Gastrocnemius medialis (tissue), 4 donors: ENCODE measurements at regions not wholly inside any gene's neighbourhood (a gene's known extent, or its start where the extent isn't known, plus 50 kb on each side); places are given as distances from the start of the nearest gene placed in this dataset.

ENCODE experiments used
- ATAC-seq, 2 donors: fragments of 150-250 bp; one replicate each; pipeline ENCODE4 v1.9.1; 2016
- DNase-seq, 2 donors: peaks; one replicate each; pipeline ENCODE4 v3.0.0-alpha.2; 2019
- H3K27ac ChIP-seq, 4 donors: fragments of 200-600 bp; sonication (generic); 1 replicate in 1 of 4; 2 replicates in 3 of 4; pipeline ENCODE4 v1.5.1; 2016 to 2018; ENCODE audit warnings: mild to moderate bottlenecking in 2 of 4, moderate library complexity in 1 of 4
- H3K27me3 ChIP-seq, 3 donors: fragments of 200-600 bp; sonication (generic) in 2 of 3; 1 replicate in 1 of 3; 2 replicates in 2 of 3; pipeline versions ENCODE4 v1.5.1 to v1.6.0; 2016 to 2019; ENCODE audit warnings: mild to moderate bottlenecking in 1 of 3, moderate library complexity in 1 of 3
- H3K36me3 ChIP-seq, 2 donors: fragments of 200-600 bp; sonication (generic) in 1 of 2; one replicate each; pipeline ENCODE4 v1.5.1; 2017 to 2018
- H3K4me1 ChIP-seq, 2 donors: fragments of 200-600 bp; sonication (generic) in 1 of 2; one replicate each; pipeline ENCODE4 v1.5.1; 2016 to 2017; ENCODE audit warnings: mild to moderate bottlenecking in 2 of 2
- H3K4me3 ChIP-seq, 4 donors: fragments of 200-600 bp; sonication (generic) in 3 of 4; 1 replicate in 1 of 4; 2 replicates in 3 of 4; pipeline ENCODE4 v1.5.1; 2016 to 2019; ENCODE audit warnings: mild to moderate bottlenecking in 2 of 4
- H3K9me3 ChIP-seq, 3 donors: fragments of 200-600 bp; sonication (generic) in 2 of 3; 1 replicate in 1 of 3; 2 replicates in 2 of 3; pipeline ENCODE4 v1.5.1; 2016 to 2019
- POLR2A ChIP-seq, 2 donors: fragments of 450-650 bp; IDR thresholded peaks; one replicate each; pipeline ENCODE4 v1.6.1; 2017; ENCODE audit warnings: antibody characterized with exemption in 2 of 2, mild to moderate bottlenecking in 2 of 2, moderate library complexity in 2 of 2
- in situ Hi-C, 4 donors: fragments of 200-750 bp; cut with MboI; loops; one replicate each; pipeline versions ENCODE4 v1.15.0 to v1.8.0; 2017; ENCODE audit warnings: low sequenced_read_pairs in 4 of 4
- intact Hi-C: fragments of 100-400 bp; cut with DNase I; formaldehyde crosslinking; loops from one replicate; pipeline ENCODE4 v1.15.1; 2023; ENCODE audit warnings: low total_unique reads
- TF ChIP-seq, protein P1 (sequence below), 5 experiments: fragments of 450-650 bp in 3 of 5; fragments of 200-600 bp in 2 of 5; sonication (generic) in 2 of 5; IDR thresholded peaks in 4 of 5; conservative IDR thresholded peaks in 1 of 5; 1 replicate in 4 of 5; 2 replicates in 1 of 5; pipeline ENCODE4 v1.5.1; 2016 to 2019; ENCODE audit warnings: antibody characterized with exemption in 5 of 5, mild to moderate bottlenecking in 3 of 5, moderate library complexity in 3 of 5

DNA sequence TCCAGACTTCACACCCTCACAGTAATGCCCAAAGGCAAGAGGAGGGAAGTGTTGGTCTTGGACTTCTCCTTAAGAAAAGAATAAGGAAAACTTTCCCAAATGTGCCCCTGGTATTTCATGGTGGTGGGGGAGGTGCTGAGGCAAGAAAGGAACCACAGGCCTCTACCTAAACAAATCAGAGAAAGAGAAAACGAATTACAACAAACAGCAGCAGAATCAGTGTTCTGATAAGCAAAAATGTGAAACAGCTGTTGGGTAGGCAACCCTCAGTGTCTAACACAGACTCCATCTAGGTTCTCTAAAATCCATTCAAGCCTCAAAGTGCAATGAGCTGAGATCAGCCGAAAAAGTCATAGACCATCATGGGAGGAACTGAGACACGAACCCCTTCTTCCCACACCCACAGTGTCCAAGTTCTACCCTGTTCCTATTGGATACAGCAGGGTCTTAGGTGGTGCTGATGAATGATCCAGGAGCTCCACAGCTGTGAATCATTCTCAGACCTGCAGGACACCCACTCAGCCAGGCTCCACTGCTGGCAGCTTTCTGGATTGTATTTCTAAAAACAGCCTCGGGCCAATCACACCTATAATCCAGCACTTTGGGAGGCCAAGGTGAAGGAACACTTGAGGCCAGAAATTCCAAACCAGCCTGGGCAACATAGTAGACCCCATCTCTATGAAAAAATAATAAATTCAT, 149.1 kb downstream of the PLPP3 start:
- intact Hi-C loops, result no loop called here
- H3K9me3 ChIP-seq, result no peaks in the 10 kb centered on the region

DNA sequence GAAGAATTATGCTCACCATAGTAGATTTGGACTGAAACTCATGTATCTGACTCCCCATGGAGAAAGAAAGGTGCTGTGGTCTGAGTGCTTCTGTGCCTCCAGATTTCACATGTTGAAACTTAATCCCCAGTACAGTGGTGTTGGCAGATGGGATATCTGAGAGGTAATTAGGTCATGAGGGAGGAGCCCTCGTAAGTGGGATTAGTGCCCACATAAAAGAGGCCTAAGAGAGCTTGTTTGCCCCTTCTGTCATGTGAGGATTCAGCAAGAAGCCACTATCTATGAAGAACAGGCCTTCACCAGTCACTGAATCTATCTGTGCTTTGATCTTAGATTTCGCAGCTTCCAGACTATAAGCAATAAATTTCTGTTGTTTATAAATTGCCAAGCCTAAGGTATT, 150.1 kb downstream of the PLPP3 start:
- Histone ChIP-seq H3K4me3 (no peak overlapping the region), H3K36me3 (no peaks in the 10 kb centered on the region), H3K27me3 (no peaks in the 10 kb centered on the region), H3K27ac (no peak overlapping the region), H3K9me3 (no peaks in the 10 kb centered on the region), H3K4me1 (peaks cover 10 to 21% of the 10 kb centered on the region in 2 donors)
- DNase-seq, result no peak
- ATAC-seq, result no peak
- TF ChIP-seq POLR2A (IDR thresholded peaks at IDR 0.05), result no peak
- TF ChIP-seq, protein P1, sequence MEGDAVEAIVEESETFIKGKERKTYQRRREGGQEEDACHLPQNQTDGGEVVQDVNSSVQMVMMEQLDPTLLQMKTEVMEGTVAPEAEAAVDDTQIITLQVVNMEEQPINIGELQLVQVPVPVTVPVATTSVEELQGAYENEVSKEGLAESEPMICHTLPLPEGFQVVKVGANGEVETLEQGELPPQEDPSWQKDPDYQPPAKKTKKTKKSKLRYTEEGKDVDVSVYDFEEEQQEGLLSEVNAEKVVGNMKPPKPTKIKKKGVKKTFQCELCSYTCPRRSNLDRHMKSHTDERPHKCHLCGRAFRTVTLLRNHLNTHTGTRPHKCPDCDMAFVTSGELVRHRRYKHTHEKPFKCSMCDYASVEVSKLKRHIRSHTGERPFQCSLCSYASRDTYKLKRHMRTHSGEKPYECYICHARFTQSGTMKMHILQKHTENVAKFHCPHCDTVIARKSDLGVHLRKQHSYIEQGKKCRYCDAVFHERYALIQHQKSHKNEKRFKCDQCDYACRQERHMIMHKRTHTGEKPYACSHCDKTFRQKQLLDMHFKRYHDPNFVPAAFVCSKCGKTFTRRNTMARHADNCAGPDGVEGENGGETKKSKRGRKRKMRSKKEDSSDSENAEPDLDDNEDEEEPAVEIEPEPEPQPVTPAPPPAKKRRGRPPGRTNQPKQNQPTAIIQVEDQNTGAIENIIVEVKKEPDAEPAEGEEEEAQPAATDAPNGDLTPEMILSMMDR (IDR thresholded peaks at IDR 0.05 in 4 of 5, conservative IDR thresholded peaks at IDR 0.05 in 1 of 5), result no peak
- intact Hi-C loops, result loop anchor here (5.0 kb wide), 1 partner anchor 143 kb away; no protein-coding TSS in a partner anchor
- in situ Hi-C loops, result no loop called here

More for the DNA sequence above, 149.1 kb downstream of the PLPP3 start:
- no peak overlapping the region for H3K4me3 ChIP-seq
- ATAC-seq (no peak), DNase-seq (no peak)
- H3K4me1 ChIP-seq, result peaks cover 5 to 15% of the 10 kb centered on the region in 2 donors
- H3K36me3 ChIP-seq, result no peaks in the 10 kb centered on the region
- TF ChIP-seq, protein P1 (IDR thresholded peaks at IDR 0.05 in 4 of 5, conservative IDR thresholded peaks at IDR 0.05 in 1 of 5), result no peak
- TF ChIP-seq POLR2A (IDR thresholded peaks at IDR 0.05), result no peak
- no peaks in the 10 kb centered on the region for H3K27me3 ChIP-seq
- no peak overlapping the region for H3K27ac ChIP-seq
- in situ Hi-C loops, result no loop called here

DNA sequence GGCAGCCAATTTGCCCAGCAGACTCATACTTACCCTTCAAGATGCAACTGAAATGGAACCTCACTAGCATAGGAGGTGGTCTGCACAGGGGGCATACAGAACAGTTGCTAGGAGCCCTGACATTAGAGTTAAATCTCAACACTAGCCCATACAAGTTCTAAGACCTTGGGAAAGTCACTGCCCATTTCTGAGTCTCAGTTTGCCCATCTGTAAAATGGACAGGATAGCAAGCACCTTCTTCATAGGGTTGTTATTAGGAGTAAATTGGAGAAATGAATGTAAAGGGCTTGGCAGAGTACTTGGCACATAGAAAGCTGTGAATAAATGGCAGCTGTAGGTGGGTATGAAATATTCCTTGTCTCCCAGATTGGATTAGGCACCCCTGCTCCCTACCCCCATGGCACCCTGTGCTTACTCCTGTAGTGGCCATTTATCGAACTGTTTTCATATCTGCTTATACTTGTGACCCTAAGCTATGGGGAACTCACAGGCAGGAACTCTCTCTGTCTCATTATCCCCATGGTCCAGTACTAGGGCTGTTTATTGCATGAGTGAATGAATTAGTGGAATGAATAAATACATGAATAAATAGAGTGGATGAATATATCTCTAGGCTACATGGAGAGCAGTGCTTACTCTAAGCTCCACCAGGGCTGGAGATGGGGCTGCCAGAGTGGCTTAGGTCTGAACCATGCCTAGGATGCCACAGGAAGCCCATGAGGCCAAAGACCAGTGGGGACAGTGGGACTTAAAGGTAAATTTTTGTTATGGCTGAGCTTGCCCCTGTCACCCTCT, 152.6 kb downstream of the PLPP3 start:
- Histone ChIP-seq H3K27ac (no peak overlapping the region), H3K4me3 (no peak overlapping the region), H3K4me1 (peaks cover 5 to 10% of the 10 kb centered on the region in 2 donors), H3K9me3 (no peaks in the 10 kb centered on the region), H3K36me3 (no peaks in the 10 kb centered on the region), H3K27me3 (no peaks in the 10 kb centered on the region)
- TF ChIP-seq POLR2A (IDR thresholded peaks at IDR 0.05), result no peak
- TF ChIP-seq, protein P1 (IDR thresholded peaks at IDR 0.05 in 4 of 5, conservative IDR thresholded peaks at IDR 0.05 in 1 of 5), result no peak
- in situ Hi-C loops, result no loop called here
- intact Hi-C loops, result loop anchor here (5.0 kb wide), 1 partner anchor 146 kb away; no protein-coding TSS in a partner anchor
- ATAC-seq (no peak), DNase-seq (no peak)

DNA sequence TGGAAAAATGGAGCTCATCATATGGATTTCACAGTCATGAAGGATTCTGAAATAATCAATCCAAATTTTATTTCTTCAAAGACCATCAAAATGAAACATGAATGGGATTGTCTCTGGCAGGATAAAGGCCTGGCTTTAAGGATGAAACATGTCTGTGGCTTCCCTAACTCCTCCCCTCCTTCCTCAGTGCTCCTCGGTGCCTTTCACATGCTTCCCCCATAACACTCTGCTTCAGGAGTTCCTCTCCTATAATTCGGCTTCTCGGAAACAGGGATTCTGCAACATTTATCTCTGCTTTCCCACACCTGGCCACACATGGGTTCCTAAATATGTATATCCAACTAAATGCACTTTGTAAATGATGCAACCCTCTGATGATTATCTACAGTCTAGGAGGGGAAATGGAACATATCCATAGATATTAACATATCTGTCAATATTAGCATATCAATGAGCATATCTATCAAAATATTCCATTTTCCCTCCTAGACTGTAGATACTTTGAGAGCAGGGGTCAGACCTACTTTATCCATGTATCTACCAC, 153.8 kb downstream of the PLPP3 start:
- H3K9me3 ChIP-seq, result no peaks in the 10 kb centered on the region
- TF ChIP-seq, protein P1 (IDR thresholded peaks at IDR 0.05 in 4 of 5, conservative IDR thresholded peaks at IDR 0.05 in 1 of 5), result no peak
- TF ChIP-seq POLR2A (IDR thresholded peaks at IDR 0.05), result no peak
- H3K4me1 ChIP-seq, result peaks cover 5 to 9% of the 10 kb centered on the region in 2 donors
- ATAC-seq (no peak), DNase-seq (no peak)
- intact Hi-C loops (loop anchor here (5.0 kb wide), 1 partner anchor 147 kb away; no protein-coding TSS in a partner anchor), in situ Hi-C loops (no loop called here)
- H3K27me3 ChIP-seq, result no peaks in the 10 kb centered on the region
- H3K36me3 ChIP-seq, result no peaks in the 10 kb centered on the region
- peak overlapping the region; percentile 34 to 50 (median 49) for H3K27ac ChIP-seq
- H3K4me3 ChIP-seq, result no peak overlapping the region
